ENCODE measurements at regions not wholly inside any gene's neighbourhood (a gene's known extent, or its start where the extent isn't known, plus 50 kb on each side); places are given as distances from the start of the nearest gene placed in this dataset.

- DNase-seq (ENCODE audit: low read depth in 2 of 2): no peak
These were observed 836.5 kb upstream of the HTR2C start for GRCh38 chrX:113747274-113747973.

GRCh38 chrX:113743069-113743468 lies 840.8 kb upstream of the HTR2C start:
- no peak for DNase-seq (ENCODE audit: low read depth in 2 of 2)

GRCh38 chrX:113741744-113742143 lies 842.1 kb upstream of the HTR2C start:
- peak in 1 of 2 donors; percentile 24 for DNase-seq (ENCODE audit: low read depth in 2 of 2)

GRCh38 chrX:113728937-113729336 lies 854.9 kb upstream of the HTR2C start:
- no peak for DNase-seq (ENCODE audit: low read depth in 2 of 2)

- no peak for DNase-seq (ENCODE audit: low read depth in 2 of 2)
These were observed 857.0 kb upstream of the HTR2C start for GRCh38 chrX:113726898-113727297.

DNA sequence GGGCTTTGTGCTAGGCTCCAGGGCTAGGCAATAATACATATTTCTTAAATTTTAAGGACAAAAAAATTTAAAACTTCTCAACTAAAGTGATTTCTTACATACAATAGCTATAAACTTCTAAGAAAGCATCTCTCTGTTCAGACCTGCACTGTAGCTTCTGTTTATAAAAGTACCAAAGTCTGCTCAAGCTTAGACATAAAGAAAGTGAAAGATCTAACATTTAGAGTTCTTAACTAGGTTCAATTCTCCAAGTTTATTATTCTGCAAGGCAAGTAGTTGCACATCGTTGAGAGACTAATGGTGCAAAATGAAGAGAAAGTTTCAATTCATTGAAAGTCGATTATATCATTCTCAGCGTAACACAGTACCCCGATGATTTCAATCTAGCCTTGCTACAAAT lies 857.4 kb upstream of the HTR2C start:
- no peak for DNase-seq (ENCODE audit: low read depth in 2 of 2)

DNA sequence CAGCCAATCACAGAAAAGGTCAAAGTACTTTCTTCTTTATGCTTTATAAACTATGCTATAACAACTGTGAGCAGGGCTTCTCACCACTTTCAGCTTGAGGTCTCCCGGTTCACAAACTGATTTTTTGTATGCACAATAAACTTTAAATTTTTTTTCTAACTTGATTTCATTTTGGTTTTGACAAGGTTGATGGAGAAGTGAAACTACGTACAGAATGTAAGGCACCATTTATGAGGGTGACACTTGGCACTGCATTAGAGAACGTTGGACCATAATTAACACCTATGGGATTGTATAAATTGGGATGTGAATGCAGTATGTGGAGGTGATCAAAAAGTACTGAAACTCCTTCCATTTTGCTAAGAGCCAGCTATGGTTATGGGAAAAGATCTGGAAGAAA lies 857.9 kb upstream of the HTR2C start:
- no peak for DNase-seq (ENCODE audit: low read depth in 2 of 2)

DNA sequence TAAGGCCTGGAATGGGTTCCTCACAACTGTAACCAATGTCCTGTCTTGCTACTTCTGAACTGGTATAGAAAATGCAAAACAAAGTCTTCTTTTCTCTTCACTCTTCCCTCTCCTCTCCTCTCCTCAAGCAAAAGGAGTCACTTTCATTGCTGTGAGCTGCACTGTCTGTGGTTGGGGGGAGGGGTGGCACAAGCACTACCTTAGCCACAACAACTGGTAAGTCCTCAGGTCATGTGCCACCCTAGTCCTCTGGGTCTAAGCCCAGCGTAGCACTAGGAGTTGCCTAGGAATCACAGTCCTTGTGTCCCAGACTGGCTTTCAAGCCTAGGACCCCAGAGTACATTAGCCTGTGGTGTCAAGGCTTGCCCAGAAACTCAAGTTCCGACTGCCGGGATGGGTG lies 859.3 kb upstream of the AMOT start:
- DNase-seq (ENCODE audit: low read depth in 2 of 2): no peak

DNA sequence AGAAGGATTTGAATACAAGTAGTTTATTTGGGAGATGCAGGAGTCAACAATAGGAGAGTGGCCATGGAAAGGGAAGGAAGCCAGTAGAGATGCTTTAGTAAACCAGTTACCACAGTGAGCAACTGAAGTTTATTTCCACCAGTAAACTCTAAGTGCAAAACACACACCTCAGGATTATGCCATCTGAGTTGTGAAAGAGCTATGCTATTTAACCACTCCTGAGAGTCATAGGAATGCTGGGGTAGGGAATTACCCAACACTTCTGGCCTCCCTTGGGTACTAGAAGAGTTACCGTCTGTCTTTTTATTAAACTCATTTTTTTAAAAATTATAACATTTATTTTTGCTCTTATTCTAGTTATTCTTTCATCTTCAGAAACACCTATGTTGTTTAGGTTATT lies 834.6 kb upstream of the AMOT start:
- DNase-seq (ENCODE audit: low read depth in 2 of 2): no peak

- DNase-seq (ENCODE audit: low read depth in 2 of 2): no peak
These were observed 810.7 kb upstream of the AMOT start for GRCh38 chrX:113651306-113651705.

DNA sequence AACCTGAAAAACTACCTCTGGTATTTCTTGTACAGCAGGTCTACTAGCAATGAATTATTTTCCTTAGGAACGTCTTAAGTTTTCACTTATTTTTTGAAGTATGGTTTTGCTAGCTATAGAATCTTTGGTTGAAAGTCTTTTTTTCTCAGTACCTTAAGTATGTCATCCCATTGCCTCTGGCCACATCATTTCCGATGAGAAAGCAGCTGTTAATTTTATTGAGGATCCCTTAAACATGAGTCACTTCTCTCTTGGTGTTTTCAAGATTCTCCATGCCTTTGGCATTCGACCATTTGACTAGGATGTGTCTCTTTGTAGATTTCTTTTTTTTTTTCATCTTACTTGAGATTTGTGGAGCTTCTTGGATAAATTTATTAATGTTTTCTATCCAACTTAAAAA lies 803.8 kb upstream of the AMOT start:
- DNase-seq (ENCODE audit: low read depth in 2 of 2): peak in 1 of 2 donors; percentile 43

DNA sequence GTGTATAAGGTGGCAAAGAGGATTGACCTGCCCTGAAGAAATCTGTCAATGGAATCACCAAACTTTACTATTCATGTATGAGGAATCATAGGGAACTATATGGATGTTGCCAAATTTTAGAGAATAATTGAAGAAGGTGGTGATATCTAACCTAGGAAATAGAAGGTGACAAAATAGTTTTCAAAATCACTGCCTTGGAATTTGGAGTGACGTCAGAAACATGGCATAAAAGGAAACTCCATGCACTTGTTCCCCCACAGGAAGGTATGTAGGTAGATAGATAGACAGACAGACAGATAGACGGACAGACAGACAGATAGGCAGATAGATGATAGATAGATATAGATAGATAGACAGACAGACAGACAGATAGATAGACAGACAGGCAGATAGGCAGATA lies 793.9 kb upstream of the AMOT start:
- no peak for DNase-seq (ENCODE audit: low read depth in 2 of 2)

GRCh38 chrX:113629326-113629725 lies 788.7 kb upstream of the AMOT start:
- no peak for DNase-seq (ENCODE audit: low read depth in 2 of 2)

GRCh38 chrX:113594123-113594841 lies 753.7 kb upstream of the AMOT start:
- DNase-seq (ENCODE audit: low read depth in 2 of 2): no peak

DNA sequence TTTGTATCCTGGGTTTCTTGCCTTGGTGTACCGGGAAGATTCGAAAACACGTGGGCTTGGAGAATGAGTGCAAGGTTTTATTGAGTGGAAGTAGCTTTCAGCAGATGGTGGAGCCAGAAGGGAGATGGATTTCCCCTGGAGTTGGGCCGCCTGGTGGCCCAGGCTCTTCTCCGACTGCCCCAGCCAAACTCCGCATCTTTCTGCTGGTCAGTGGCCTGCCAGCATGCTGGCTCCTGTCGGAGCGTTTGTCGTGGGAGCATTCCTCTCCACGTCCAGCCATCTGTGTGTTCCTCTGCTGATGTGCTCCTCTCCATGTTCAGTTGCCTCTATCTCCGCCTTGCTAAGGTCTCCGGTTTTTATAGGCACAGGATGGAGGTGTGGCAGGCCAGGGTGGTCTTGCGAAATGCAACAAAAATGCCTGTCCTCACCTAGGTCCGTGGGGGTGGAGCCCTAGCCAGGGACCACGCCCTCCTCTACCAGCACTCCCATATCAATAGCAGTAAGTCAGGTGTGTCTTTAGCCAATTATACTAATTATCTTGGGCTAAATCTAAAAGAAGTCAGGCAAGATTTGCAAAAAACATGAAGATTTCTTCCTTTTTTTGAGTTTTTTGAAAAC lies 745.8 kb upstream of the AMOT start:
- DNase-seq (ENCODE audit: low read depth in 2 of 2): no peak

DNA sequence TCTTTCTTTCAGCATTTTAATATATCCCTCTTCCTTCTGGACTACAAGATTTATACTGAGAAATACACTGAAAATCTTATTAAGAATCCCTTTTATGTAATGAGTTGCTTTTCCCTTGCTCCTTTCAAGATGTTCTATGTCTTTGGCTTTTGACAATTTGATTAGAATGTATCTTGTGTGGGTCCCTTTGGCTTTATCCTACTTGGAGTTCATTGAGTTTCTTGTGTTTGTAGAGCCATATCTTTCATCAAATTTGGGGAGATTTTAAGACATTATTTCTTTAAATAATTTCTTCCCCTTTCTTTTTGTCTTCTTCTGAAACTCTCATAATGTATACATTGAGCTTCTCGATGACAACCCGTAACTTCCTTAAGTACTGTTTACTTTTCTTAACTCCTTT lies 739.9 kb upstream of the AMOT start:
- no peak for DNase-seq (ENCODE audit: low read depth in 2 of 2)

GRCh38 chrX:113558576-113558975 lies 717.9 kb upstream of the AMOT start:
- no peak for DNase-seq (ENCODE audit: low read depth in 2 of 2)

DNA sequence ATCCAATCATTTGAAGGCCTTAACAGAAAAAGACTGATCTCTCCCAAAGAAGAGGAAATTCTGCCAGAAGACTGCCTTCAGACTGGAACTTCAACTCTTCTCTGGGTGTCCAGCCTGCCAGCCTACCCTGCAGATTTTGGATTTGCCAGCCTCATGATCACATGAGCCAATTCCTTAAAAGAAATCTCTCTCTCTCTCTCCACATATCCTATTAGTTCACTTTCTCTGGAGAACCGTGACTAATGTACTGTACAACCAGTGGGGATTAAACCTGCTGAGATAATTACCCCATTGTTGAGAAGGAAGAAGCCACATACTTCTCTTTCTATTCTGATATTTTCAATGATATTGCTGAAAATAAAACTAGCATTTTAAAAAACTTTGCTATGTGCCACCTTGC lies 711.3 kb upstream of the AMOT start:
- DNase-seq (ENCODE audit: low read depth in 2 of 2): no peak

DNA sequence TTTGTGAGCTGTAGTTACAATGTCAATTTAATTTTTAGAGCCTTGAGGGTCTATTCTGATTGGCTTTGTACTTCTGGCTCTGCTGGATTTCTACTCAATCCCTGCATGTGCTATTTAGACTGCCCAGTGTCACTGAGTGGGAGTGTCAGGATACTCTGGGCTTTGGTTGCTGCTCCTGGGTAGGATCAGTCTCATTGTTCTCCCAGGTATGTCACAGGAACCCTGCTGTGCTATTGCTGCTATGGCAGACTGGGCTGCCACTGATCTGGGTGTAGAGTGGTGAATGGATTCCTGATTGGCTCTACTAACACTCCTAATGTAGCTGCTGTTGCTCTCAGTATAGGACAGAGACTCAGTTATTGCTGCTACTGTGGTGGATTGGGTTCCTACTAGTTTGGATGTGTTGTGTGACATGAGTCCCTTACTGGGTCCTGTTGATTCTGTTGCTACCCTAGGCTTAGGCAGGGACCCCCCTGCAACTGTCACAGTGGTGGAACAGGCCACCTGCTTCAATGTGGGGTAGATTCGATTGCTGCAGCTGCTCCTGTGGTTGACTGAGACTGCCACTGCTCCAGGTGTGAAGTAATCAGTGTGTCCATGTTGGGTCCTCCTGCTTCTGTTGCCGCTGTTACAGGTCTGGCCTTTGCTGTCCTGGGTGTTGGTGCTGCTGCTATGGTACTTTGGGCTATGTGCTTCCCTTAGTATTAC lies 707.8 kb upstream of the AMOT start:
- DNase-seq (ENCODE audit: low read depth in 2 of 2): no peak

- no peak for DNase-seq (ENCODE audit: low read depth in 2 of 2)
These were observed 704.4 kb upstream of the AMOT start for GRCh38 chrX:113545040-113545439.

DNA sequence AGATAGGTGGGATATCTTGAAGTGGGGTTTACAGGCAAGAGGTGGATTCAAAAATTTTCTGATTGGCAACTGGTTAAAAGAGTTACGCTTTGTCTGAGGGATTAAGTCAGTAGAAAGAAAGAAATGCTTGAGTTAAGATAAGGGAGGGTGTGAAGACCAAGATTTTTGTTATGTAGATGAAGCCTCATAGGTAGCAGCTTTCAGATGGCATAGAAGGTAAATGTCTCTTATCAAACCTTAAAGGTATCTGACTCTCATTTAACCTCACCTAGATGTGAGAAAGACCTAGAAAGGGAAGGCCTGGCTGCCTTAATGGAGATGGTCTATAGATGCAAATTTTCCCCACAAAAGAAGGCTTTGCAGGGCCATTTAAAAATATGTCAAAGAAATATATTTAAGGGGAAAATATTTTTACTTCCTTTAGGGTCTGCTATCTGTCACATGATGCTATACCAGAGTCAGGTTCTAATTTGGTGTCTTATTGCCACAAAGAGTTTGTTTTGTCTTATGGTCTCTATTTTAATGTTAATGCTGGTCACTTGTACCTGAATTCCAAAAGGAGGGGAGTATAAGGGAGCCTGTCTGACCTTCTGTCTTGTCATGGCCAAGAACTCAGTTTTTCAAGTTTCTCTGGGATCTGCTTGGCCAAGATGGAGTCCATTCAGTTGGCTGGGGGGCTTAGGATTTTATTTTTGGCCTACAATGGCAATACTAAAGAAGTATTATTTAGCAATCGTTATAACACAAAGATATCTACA lies 699.1 kb upstream of the AMOT start:
- no peak for DNase-seq (ENCODE audit: low read depth in 2 of 2)

Data from lung microvascular endothelial cell (primary cell).